Activated T-helper 1 cell treated with anti-CD3 and anti-CD28 coated beads, Interleukin-12 subunit alpha, Interleukin-12 subunit beta, Interleukin-2, Interleukin-4 antibody, amounts not matched to agents 30 ng/mL and 10 ng/mL and 1 ng/mL, durations not matched to agents 14 hours and 24 hours and 36 hours (primary cell): ENCODE measurements at regions not wholly inside any gene's neighbourhood (a gene's known extent, or its start where the extent isn't known, plus 50 kb on each side); places are given as distances from the start of the nearest gene placed in this dataset.

Experiments
- DNase-seq: peaks from one replicate; pipeline ENCODE4 v3.0.0; 2021; ENCODE audit warnings: low spot score
- H3K27ac Mint-ChIP-seq: one replicate; pipeline ENCODE4 v1.8.0; 2021; ENCODE audit warnings: mild to moderate bottlenecking, mixed read lengths
- H3K27me3 Mint-ChIP-seq: one replicate; pipeline ENCODE4 v1.8.0; 2022; ENCODE audit warnings: mild to moderate bottlenecking, moderate library complexity, mixed read lengths; ENCODE audit not compliant: insufficient read depth
- H3K36me3 Mint-ChIP-seq: one replicate; pipeline ENCODE4 v1.8.0; 2021; ENCODE audit warnings: low read depth, mixed read lengths
- H3K4me1 Mint-ChIP-seq: one replicate; pipeline ENCODE4 v1.8.0; 2021; ENCODE audit warnings: low read depth, mixed read lengths
- H3K4me3 Mint-ChIP-seq: one replicate; pipeline ENCODE4 v1.8.0; 2021; ENCODE audit warnings: mild to moderate bottlenecking, moderate library complexity, mixed read lengths
- H3K9me3 Mint-ChIP-seq: one replicate; pipeline ENCODE4 v1.8.0; 2021; ENCODE audit warnings: mixed read lengths
- intact Hi-C: fragments of 100-400 bp; cut with micrococcal nuclease; formaldehyde crosslinking; loops from one replicate; pipeline ENCODE4 v1.15.1; 2024

DNA sequence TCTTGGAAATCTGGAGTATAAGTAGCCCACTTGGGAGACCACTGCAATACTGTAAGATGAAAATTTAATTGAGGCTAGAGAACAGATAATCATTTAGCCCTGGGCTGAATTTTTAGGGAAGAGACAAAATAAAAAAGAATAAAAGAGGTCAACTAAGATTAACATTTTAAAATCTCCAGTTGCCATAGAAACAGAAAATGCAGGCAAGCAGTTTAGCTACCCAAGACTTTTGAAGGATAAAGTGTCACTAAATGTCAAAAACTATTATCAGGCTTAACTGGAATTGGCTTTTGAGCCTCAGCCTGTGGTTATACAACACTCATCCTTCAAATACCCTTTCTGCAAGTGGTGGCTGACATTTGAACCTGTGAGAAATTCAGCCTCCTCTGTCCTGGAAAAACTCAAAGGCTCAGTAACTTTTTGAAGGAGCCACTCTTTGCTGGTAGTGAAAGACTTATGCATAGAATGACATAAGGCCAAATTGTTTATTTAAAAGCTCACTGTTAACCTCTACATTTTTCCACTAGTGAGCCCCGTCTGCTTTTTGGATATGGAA is 220.7 kb upstream of the KCNJ16 start:
- peaks cover 1% of the 10 kb centered on the region for H3K36me3 Mint-ChIP-seq
- no peak overlapping the region for H3K27ac Mint-ChIP-seq
- H3K9me3 Mint-ChIP-seq, result peaks cover 11% of the 10 kb centered on the region
- H3K4me3 Mint-ChIP-seq, result no peak overlapping the region
- intact Hi-C loops, result no loop called here
- DNase-seq, result no peak
- H3K4me1 Mint-ChIP-seq, result no peaks in the 10 kb centered on the region
- no peaks in the 10 kb centered on the region for H3K27me3 Mint-ChIP-seq

DNA sequence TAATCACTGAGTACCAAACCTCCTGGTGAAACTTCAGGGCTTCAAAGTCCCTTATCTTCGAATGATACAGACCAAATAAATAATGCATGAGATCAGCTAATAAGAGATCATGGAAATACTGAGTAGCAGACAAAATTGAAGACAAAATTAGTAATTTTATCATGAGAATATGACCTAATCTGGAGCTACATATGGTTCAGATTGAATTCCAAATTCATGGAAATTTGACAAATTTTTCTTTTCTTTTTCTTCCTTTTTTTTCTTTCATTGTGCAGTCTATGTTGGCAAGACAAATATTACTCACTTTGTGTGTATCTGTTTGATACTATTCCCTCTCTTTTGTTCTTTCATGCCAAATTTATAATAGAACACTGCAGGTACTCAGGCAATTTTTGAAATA is 218.1 kb upstream of the KCNJ16 start:
- Mint-ChIP-seq H3K4me1 (no peaks in the 10 kb centered on the region), H3K9me3 (peaks cover 9% of the 10 kb centered on the region), H3K27me3 (no peaks in the 10 kb centered on the region), H3K27ac (no peak overlapping the region), H3K36me3 (peaks cover 1% of the 10 kb centered on the region), H3K4me3 (no peak overlapping the region)
- intact Hi-C loops, result no loop called here
- no peak for DNase-seq

DNA sequence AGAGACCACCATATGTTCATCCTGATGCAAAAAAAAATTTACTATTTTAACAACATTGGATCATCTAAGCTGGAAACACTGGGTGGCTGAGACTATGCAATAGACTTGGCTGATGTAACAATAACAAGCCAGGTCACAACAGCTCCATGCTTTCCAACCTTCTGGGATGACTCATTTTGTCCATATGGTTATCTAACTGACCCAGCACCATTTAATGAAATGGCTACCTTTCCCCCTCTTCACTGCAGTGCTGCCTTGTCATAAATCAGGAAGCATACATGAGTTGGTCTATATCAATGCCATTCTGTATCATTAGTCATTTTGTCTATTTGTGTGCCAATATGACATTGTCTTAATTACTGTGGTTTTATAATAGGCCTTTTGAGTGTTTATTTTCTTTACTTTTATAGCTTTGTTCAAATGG is 217.6 kb upstream of the KCNJ16 start:
- Mint-ChIP-seq H3K27me3 (no peaks in the 10 kb centered on the region), H3K9me3 (peaks cover 9% of the 10 kb centered on the region), H3K36me3 (peaks cover 1% of the 10 kb centered on the region), H3K4me1 (no peaks in the 10 kb centered on the region), H3K27ac (no peak overlapping the region), H3K4me3 (no peak overlapping the region)
- DNase-seq, result no peak
- intact Hi-C loops, result no loop called here

DNA sequence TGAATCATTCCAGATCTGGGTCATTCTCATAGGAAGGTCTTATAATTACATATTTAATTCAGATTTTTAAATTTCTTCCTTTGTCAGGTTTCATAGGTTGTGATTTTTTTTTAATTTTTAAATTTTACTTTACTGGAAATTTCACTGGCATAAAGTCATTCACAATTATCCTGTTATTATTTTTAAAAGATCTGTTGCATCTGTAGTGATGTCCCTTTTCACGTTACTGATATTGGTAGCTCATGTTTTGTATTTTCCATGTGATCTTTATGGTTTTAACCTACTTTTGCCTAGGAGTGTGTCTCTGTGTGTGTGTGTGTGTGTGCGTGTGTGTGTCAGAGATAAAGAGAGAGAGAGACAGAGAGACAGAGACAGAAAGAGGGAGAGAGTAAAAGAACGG is 216.6 kb upstream of the KCNJ16 start:
- no peak overlapping the region for H3K4me3 Mint-ChIP-seq
- H3K4me1 Mint-ChIP-seq, result no peaks in the 10 kb centered on the region
- DNase-seq, result no peak
- no peaks in the 10 kb centered on the region for H3K27me3 Mint-ChIP-seq
- no peak overlapping the region for H3K27ac Mint-ChIP-seq
- H3K36me3 Mint-ChIP-seq, result peaks cover 1% of the 10 kb centered on the region
- intact Hi-C loops, result no loop called here
- H3K9me3 Mint-ChIP-seq, result peaks cover 9% of the 10 kb centered on the region

DNA sequence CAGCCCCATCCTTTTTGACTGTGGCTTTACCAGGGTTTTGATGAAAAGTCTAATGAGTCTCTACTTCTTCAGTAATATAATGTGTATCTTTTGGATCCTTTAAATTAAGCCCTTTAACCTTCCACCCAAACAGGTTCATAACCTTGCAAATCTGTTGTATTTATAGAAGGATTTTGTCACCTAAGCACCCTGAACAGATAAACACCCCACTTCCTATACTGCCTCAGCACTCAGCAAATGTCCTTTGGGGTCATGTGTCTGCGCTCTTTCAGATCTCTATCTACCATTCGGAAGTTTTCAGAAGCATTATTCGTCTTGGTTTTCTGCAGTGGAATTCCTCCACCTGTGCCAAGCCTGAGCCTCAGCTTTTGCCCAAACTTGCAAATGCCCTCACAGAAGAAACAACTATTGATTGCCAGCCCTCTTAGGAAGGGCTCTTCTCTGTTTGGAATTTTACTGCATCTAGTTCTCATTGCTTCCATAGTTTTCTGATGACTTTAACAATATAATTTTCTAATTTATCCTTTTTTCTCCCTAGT is 214.8 kb upstream of the KCNJ16 start:
- H3K27me3 Mint-ChIP-seq, result no peaks in the 10 kb centered on the region
- peaks cover 9% of the 10 kb centered on the region for H3K9me3 Mint-ChIP-seq
- H3K27ac Mint-ChIP-seq, result no peak overlapping the region
- intact Hi-C loops, result no loop called here
- H3K36me3 Mint-ChIP-seq, result peaks cover 1% of the 10 kb centered on the region
- no peak for DNase-seq
- H3K4me3 Mint-ChIP-seq, result no peak overlapping the region
- H3K4me1 Mint-ChIP-seq, result no peaks in the 10 kb centered on the region

DNA sequence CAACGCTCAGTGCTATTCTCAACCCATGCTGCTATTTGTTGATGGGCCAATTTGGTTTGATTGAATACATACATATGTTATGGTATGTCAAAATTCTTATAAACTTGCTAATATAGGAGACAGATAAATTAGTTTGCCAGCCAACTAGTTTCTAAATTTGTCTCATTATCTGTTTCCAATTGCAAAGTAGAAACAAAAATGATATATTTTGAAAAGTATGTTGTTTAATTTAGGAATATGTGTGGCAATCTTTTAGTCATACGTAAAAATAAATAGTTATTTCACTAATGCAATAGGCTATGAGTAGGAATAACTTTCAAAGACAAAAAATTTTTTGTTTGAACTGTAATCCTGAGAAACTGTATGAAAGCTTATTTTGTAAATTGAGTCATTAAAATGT is 210.6 kb upstream of the KCNJ16 start:
- no peak for DNase-seq
- no peaks in the 10 kb centered on the region for H3K36me3 Mint-ChIP-seq
- H3K27ac Mint-ChIP-seq, result no peak overlapping the region
- H3K9me3 Mint-ChIP-seq, result no peaks in the 10 kb centered on the region
- no peaks in the 10 kb centered on the region for H3K4me1 Mint-ChIP-seq
- H3K4me3 Mint-ChIP-seq, result no peak overlapping the region
- intact Hi-C loops, result no loop called here
- H3K27me3 Mint-ChIP-seq, result no peaks in the 10 kb centered on the region

DNA sequence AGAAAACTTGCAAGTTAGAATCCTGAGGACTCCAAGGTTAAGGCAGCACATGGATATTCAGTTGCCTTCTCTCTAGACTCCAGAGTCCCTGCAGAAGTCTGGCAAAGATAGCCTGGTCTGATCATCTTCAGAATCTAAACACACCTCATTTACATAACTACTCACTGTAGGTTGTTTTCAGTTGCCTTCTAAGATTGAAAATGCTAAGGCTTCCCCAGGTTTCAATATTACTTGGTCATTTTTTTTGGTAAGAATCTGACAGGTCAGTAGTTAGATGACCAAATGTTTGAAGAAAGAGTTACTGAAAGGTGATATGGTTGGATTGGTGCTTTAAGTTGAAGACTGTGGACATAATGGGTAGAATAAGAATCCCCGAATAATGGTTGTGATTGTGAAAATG is 205.4 kb upstream of the KCNJ16 start:
- intact Hi-C loops, result no loop called here
- H3K27ac Mint-ChIP-seq, result no peak overlapping the region
- no peaks in the 10 kb centered on the region for H3K4me1 Mint-ChIP-seq
- H3K9me3 Mint-ChIP-seq, result no peaks in the 10 kb centered on the region
- no peaks in the 10 kb centered on the region for H3K36me3 Mint-ChIP-seq
- DNase-seq, result no peak
- no peak overlapping the region for H3K4me3 Mint-ChIP-seq
- no peaks in the 10 kb centered on the region for H3K27me3 Mint-ChIP-seq

DNA sequence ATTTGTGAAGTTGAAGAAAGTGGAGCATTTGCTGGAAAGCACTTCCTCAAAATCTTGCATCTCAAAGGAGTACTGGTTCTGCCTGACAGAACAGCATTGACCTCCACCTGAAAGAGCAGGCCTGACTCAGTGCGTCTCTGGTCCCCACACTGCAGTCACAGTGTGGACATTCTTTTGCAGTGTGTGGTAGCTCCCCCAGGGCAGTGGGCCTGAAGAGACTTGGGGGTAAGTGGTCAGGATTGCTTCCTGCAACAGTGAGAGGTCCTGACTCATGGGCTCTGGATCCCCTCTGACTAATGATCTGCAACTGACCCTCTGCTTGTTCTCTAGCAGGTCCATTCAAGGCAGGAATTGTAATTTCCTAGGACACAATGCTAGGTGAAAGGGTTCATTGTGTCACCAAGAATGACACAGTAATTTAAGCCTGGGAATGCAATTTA is 204.9 kb upstream of the KCNJ16 start:
- H3K4me3 Mint-ChIP-seq, result no peak overlapping the region
- intact Hi-C loops, result no loop called here
- no peaks in the 10 kb centered on the region for H3K4me1 Mint-ChIP-seq
- DNase-seq, result no peak
- H3K27me3 Mint-ChIP-seq, result no peaks in the 10 kb centered on the region
- no peak overlapping the region for H3K27ac Mint-ChIP-seq
- H3K36me3 Mint-ChIP-seq, result no peaks in the 10 kb centered on the region
- H3K9me3 Mint-ChIP-seq, result no peaks in the 10 kb centered on the region

DNA sequence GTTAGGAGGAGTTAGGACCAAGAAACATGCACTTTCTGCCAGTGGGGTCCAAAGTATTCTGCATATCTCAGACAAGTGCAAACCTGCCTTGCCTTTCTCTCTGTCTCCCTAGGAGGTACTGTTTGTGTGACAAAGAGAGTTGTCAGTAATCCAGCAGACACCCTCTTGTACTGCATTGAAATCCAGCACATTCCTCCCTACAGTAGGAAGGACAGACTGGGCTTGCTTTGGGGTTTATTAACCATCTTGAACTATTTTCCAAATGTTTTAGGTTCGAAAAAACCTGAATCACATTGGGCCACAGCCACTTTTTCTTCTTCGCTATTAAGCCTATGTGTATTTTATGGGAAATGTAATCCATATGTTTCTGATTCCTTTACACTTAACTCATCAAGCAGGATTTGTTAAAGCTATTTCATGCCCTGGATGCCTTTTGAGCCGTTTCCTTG is 204.2 kb upstream of the KCNJ16 start:
- no peak overlapping the region for H3K4me3 Mint-ChIP-seq
- DNase-seq, result no peak
- H3K4me1 Mint-ChIP-seq, result no peaks in the 10 kb centered on the region
- no peaks in the 10 kb centered on the region for H3K9me3 Mint-ChIP-seq
- H3K36me3 Mint-ChIP-seq, result no peaks in the 10 kb centered on the region
- intact Hi-C loops, result no loop called here
- H3K27ac Mint-ChIP-seq, result no peak overlapping the region
- no peaks in the 10 kb centered on the region for H3K27me3 Mint-ChIP-seq

DNA sequence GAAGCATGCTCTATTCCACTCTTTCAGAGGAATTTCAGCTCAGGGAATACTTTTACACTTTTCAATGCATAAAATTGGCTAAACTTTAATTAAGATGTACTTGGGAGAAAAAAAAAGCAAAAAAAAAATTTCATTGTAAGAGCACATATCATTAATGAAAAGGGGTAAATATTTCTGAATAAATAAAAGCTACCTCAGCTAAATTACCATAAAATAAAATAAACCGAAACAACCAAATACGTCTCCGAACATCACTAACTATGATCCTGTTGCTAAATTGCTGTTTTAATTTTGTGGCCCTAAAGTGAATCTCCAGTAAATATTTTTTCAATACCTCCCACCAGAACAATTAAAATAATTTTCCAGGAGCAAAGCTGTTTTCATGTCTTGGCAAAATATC is 203.7 kb upstream of the KCNJ16 start:
- Mint-ChIP-seq H3K27ac (no peak overlapping the region), H3K4me3 (no peak overlapping the region), H3K4me1 (no peaks in the 10 kb centered on the region), H3K9me3 (no peaks in the 10 kb centered on the region), H3K36me3 (no peaks in the 10 kb centered on the region), H3K27me3 (no peaks in the 10 kb centered on the region)
- no peak for DNase-seq
- intact Hi-C loops, result no loop called here

DNA sequence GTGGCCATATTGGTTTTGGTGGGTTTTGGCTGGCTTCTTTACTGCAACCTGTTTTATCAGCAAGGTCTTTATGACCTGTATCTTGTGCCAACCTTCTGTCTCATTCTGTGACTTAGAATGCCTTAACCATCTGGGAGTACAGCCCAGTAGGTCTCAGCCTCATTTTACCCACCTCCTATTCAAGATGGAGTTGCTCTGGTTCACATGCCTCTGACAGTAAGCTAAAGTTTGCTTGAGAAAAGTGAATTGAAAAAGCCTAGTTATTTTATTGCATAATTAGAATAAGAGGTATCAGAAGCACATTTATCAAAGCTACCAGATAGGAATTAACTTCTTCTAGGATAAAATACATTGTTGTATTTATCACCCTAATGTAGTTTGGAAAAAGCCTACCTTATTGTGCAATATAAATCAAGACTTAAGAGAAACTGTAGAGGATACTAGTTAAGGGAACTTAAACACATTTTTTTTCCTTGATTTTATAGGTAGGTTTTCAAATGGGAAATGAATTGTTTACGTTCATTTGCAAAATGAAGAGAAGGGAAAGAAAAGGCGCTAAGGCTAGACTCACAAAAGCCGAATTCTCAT is 202.3 kb upstream of the KCNJ16 start:
- H3K4me1 Mint-ChIP-seq, result no peaks in the 10 kb centered on the region
- no peaks in the 10 kb centered on the region for H3K27me3 Mint-ChIP-seq
- H3K9me3 Mint-ChIP-seq, result no peaks in the 10 kb centered on the region
- no peaks in the 10 kb centered on the region for H3K36me3 Mint-ChIP-seq
- intact Hi-C loops, result no loop called here
- H3K4me3 Mint-ChIP-seq, result no peak overlapping the region
- DNase-seq, result no peak
- no peak overlapping the region for H3K27ac Mint-ChIP-seq

DNA sequence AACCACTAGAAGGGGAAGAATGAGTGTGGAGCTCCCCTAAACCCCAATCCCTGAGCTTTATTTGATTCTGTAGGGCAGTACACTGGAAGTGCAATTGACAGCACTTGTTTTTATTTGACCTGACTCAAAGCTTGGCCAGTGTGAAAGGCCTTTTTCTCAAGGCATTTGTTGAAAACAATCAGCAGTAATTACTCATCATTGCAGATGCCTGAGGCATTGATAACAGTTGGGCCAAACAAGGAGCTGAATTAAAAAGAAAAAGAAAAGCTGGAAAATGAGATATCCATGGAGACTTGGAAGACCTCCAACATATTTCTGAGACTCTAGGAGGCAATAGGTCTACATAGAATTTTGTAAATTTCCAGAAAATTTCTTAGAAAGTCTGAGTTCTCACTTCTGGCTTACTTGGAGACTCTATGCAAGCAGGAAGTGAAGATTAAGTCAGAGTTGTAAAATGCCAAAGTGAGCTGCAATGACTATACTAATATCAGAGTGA is 200.8 kb upstream of the KCNJ16 start:
- Mint-ChIP-seq H3K4me1 (no peaks in the 10 kb centered on the region), H3K9me3 (no peaks in the 10 kb centered on the region), H3K27me3 (no peaks in the 10 kb centered on the region), H3K36me3 (no peaks in the 10 kb centered on the region), H3K4me3 (no peak overlapping the region), H3K27ac (no peak overlapping the region)
- no peak for DNase-seq
- intact Hi-C loops, result no loop called here

DNA sequence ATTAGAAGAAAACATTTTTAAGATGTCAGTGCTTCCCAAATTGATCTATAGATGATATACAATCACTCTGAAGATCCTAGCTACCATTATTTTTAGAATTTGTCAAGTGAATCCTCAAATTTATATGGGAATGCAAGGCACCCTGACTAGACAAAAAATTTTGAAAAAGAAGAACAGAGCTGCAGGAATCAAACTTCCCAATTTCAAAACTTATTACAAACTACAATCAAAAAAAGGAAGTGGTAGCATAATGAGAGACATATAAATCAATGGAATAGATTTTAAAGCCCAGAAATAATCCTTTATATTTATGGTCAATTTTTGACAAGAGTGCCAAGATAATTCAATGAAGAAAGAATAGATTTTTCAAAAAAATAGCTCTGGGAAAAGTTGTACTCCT is 198.3 kb upstream of the KCNJ16 start:
- no peaks in the 10 kb centered on the region for H3K36me3 Mint-ChIP-seq
- no peak for DNase-seq
- H3K4me1 Mint-ChIP-seq, result no peaks in the 10 kb centered on the region
- intact Hi-C loops, result no loop called here
- H3K27me3 Mint-ChIP-seq, result no peaks in the 10 kb centered on the region
- no peaks in the 10 kb centered on the region for H3K9me3 Mint-ChIP-seq
- H3K4me3 Mint-ChIP-seq, result no peak overlapping the region
- no peak overlapping the region for H3K27ac Mint-ChIP-seq
